ENCODE measurements at regions not wholly inside any gene's neighbourhood (a gene's known extent, or its start where the extent isn't known, plus 50 kb on each side); places are given as distances from the start of the nearest gene placed in this dataset.
"Not testable (repeated sequence)": the region's sequence is repeated elsewhere in the genome, so short reads cannot be mapped to it uniquely, and the experiment has no call there.

- H3K4me3 Mint-ChIP-seq = no peak overlapping the region
- Histone ChIP-seq H3K9ac (ENCODE audit: insufficient read depth, low read length, poor library complexity, severe bottlenecking) (no peak overlapping the region), H3K27ac (ENCODE audit: low read depth in 1 of 2, low read length in 2 of 2) (peak overlapping the region in 1 of 2 donors; percentile 66), H4K20me1 (ENCODE audit: insufficient read depth, low read length) (no peaks in the 10 kb centered on the region), H3K27me3 (ENCODE audit: control insufficient read depth in 2 of 2, insufficient read depth in 2 of 2, low read length in 2 of 2) (no peaks in the 10 kb centered on the region), H3K9me3 (replicated peaks in 1 of 2; ENCODE audit: control insufficient read depth in 1 of 2, insufficient read depth in 1 of 2, low read length in 2 of 2) (peaks cover 0 to 16% of the 10 kb centered on the region in 2 donors), H3K4me1 (ENCODE audit: control insufficient read depth in 1 of 2, insufficient read depth in 2 of 2, low read length in 2 of 2) (peaks cover 15 to 37% of the 10 kb centered on the region in 2 donors), H2AFZ (ENCODE audit: insufficient read depth, low read depth, low read length, poor library complexity, severe bottlenecking) (no peak overlapping the region), H3K36me3 (replicated peaks in 1 of 2; ENCODE audit: control insufficient read depth in 1 of 2, insufficient read depth in 2 of 2, low read length in 2 of 2) (no peaks in the 10 kb centered on the region), H3K79me2 (ENCODE audit: insufficient read depth, low read length) (no peaks in the 10 kb centered on the region), H3K4me2 (replicated peaks; ENCODE audit: extremely low read depth, low read length, poor library complexity, severe bottlenecking) (no peak overlapping the region), H3K4me3 (replicated peaks in 1 of 3; ENCODE audit: low read depth in 2 of 3, low read length in 3 of 3) (no peak overlapping the region)
- H3K4me1 Mint-ChIP-seq = peaks cover 28% of the 10 kb centered on the region
- peak in 1 of 3 donors; percentile 19 for DNase-seq
- peaks cover 0 to 7% of the 10 kb centered on the region in 2 donors for H3K36me3 Mint-ChIP-seq
- intact Hi-C loops (cut with micrococcal nuclease) = no loop called here
- TF ChIP-seq CTCF (IDR thresholded peaks at IDR 0.05) = no peak
- H3K27ac Mint-ChIP-seq = peak overlapping the region in 4 of 7 donors; percentile 28 to 81 (median 55)
- peaks cover 0 to 1% (median 0%) of the 10 kb centered on the region in 3 donors for H3K27me3 Mint-ChIP-seq (ENCODE audit: low read depth in 3 of 3)
- H3K9me3 Mint-ChIP-seq = peaks cover 10 to 22% (median 13%) of the 10 kb centered on the region in 7 donors
These were observed 172.3 kb downstream of the AKR1D1 start for GRCh38 chr7:138248609-138249008.

GRCh38 chr7:138249975-138250374 lies 173.7 kb downstream of the AKR1D1 start:
- H3K27ac ChIP-seq (ENCODE audit: low read depth in 1 of 2, low read length in 2 of 2) = no peak overlapping the region
- H3K4me1 ChIP-seq (ENCODE audit: control insufficient read depth in 1 of 2, insufficient read depth in 2 of 2, low read length in 2 of 2) = peaks cover 14 to 28% of the 10 kb centered on the region in 2 donors
- H3K27me3 Mint-ChIP-seq (ENCODE audit: low read depth in 3 of 3) = peaks cover 0 to 1% (median 0%) of the 10 kb centered on the region in 3 donors
- WGBS (ENCODE audit: insufficient coverage) = 100% methylated on average over 1 of the region's 4 CpGs
- peaks cover 0 to 7% of the 10 kb centered on the region in 2 donors for H3K36me3 Mint-ChIP-seq
- peaks cover 0 to 21% of the 10 kb centered on the region in 2 donors for H3K9me3 ChIP-seq (replicated peaks in 1 of 2; ENCODE audit: control insufficient read depth in 1 of 2, insufficient read depth in 1 of 2, low read length in 2 of 2)
- H3K36me3 ChIP-seq (replicated peaks in 1 of 2; ENCODE audit: control insufficient read depth in 1 of 2, insufficient read depth in 2 of 2, low read length in 2 of 2) = no peaks in the 10 kb centered on the region
- H3K4me1 Mint-ChIP-seq = peaks cover 21% of the 10 kb centered on the region
- H3K79me2 ChIP-seq (ENCODE audit: insufficient read depth, low read length) = no peaks in the 10 kb centered on the region
- no peak overlapping the region for H3K4me3 Mint-ChIP-seq
- intact Hi-C loops (cut with micrococcal nuclease) = no loop called here
- H3K4me3 ChIP-seq (replicated peaks in 1 of 3; ENCODE audit: low read depth in 2 of 3, low read length in 3 of 3) = no peak overlapping the region
- H3K9me3 Mint-ChIP-seq = peaks cover 13 to 22% (median 16%) of the 10 kb centered on the region in 7 donors
- H3K4me2 ChIP-seq (replicated peaks; ENCODE audit: extremely low read depth, low read length, poor library complexity, severe bottlenecking) = no peak overlapping the region
- no peaks in the 10 kb centered on the region for H3K27me3 ChIP-seq (ENCODE audit: control insufficient read depth in 2 of 2, insufficient read depth in 2 of 2, low read length in 2 of 2)
- no peak for TF ChIP-seq CTCF (IDR thresholded peaks at IDR 0.05)
- no peak overlapping the region for H2AFZ ChIP-seq (ENCODE audit: insufficient read depth, low read depth, low read length, poor library complexity, severe bottlenecking)
- no peaks in the 10 kb centered on the region for H4K20me1 ChIP-seq (ENCODE audit: insufficient read depth, low read length)
- DNase-seq = no peak
- no peak overlapping the region for H3K9ac ChIP-seq (ENCODE audit: insufficient read depth, low read length, poor library complexity, severe bottlenecking)
- no peak overlapping the region for H3K27ac Mint-ChIP-seq

GRCh38 chr7:138252666-138253065 lies 176.4 kb downstream of the AKR1D1 start:
- H3K36me3 ChIP-seq (replicated peaks in 1 of 2; ENCODE audit: control insufficient read depth in 1 of 2, insufficient read depth in 2 of 2, low read length in 2 of 2); H3K27me3 ChIP-seq (ENCODE audit: control insufficient read depth in 2 of 2, insufficient read depth in 2 of 2, low read length in 2 of 2); H4K20me1 ChIP-seq (ENCODE audit: insufficient read depth, low read length); H3K79me2 ChIP-seq (ENCODE audit: insufficient read depth, low read length); H3K27ac Mint-ChIP-seq; H3K4me2 ChIP-seq (replicated peaks; ENCODE audit: extremely low read depth, low read length, poor library complexity, severe bottlenecking); H3K4me3 ChIP-seq (replicated peaks in 1 of 3; ENCODE audit: low read depth in 2 of 3, low read length in 3 of 3); H3K36me3 Mint-ChIP-seq; H2AFZ ChIP-seq (ENCODE audit: insufficient read depth, low read depth, low read length, poor library complexity, severe bottlenecking); H3K27me3 Mint-ChIP-seq (ENCODE audit: low read depth in 3 of 3); intact Hi-C loops (cut with micrococcal nuclease); H3K27ac ChIP-seq (ENCODE audit: low read depth in 1 of 2, low read length in 2 of 2); H3K9ac ChIP-seq (ENCODE audit: insufficient read depth, low read length, poor library complexity, severe bottlenecking); DNase-seq; H3K4me3 Mint-ChIP-seq: not testable (repeated sequence)
- H3K9me3 Mint-ChIP-seq = peaks cover 10 to 19% (median 12%) of the 10 kb centered on the region in 7 donors
- peaks cover 16% of the 10 kb centered on the region for H3K4me1 Mint-ChIP-seq
- 96% methylated on average over 3 of the region's 5 CpGs for WGBS (ENCODE audit: insufficient coverage)
- Histone ChIP-seq H3K4me1 (ENCODE audit: control insufficient read depth in 1 of 2, insufficient read depth in 2 of 2, low read length in 2 of 2) (peaks cover 14 to 27% of the 10 kb centered on the region in 2 donors), H3K9me3 (replicated peaks in 1 of 2; ENCODE audit: control insufficient read depth in 1 of 2, insufficient read depth in 1 of 2, low read length in 2 of 2) (peaks cover 0 to 19% of the 10 kb centered on the region in 2 donors)

All from CD14-positive monocyte (primary cell).